ENCODE measurements at regions not wholly inside any gene's neighbourhood (a gene's known extent, or its start where the extent isn't known, plus 50 kb on each side); places are given as distances from the start of the nearest gene placed in this dataset.

GRCh38 chrX:26954029-26954428 lies 509.1 kb downstream of the PPP4R3C start:
- Histone ChIP-seq H4K20me1 (ENCODE audit: insufficient read depth, low read length) (no peaks in the 10 kb centered on the region), H3K4me2 (replicated peaks; ENCODE audit: extremely low read depth, low read length, poor library complexity, severe bottlenecking) (no peak overlapping the region), H3K36me3 (replicated peaks in 1 of 2; ENCODE audit: control insufficient read depth in 1 of 2, insufficient read depth in 2 of 2, low read length in 2 of 2) (no peaks in the 10 kb centered on the region), H3K4me3 (replicated peaks in 1 of 3; ENCODE audit: low read depth in 2 of 3, low read length in 3 of 3) (no peak overlapping the region), H2AFZ (ENCODE audit: insufficient read depth, low read depth, low read length, poor library complexity, severe bottlenecking) (no peak overlapping the region), H3K9ac (ENCODE audit: insufficient read depth, low read length, poor library complexity, severe bottlenecking) (no peak overlapping the region), H3K27me3 (ENCODE audit: control insufficient read depth in 2 of 2, insufficient read depth in 2 of 2, low read length in 2 of 2) (no peaks in the 10 kb centered on the region), H3K4me1 (ENCODE audit: control insufficient read depth in 1 of 2, insufficient read depth in 2 of 2, low read length in 2 of 2) (no peaks in the 10 kb centered on the region), H3K27ac (ENCODE audit: low read depth in 1 of 2, low read length in 2 of 2) (no peak overlapping the region), H3K79me2 (ENCODE audit: insufficient read depth, low read length) (no peaks in the 10 kb centered on the region), H3K9me3 (replicated peaks in 1 of 2; ENCODE audit: control insufficient read depth in 1 of 2, insufficient read depth in 1 of 2, low read length in 2 of 2) (no peaks in the 10 kb centered on the region)
- Mint-ChIP-seq H3K36me3 (no peaks in the 10 kb centered on the region), H3K27me3 (ENCODE audit: low read depth in 3 of 3) (no peaks in the 10 kb centered on the region), H3K4me3 (no peak overlapping the region), H3K27ac (no peak overlapping the region), H3K4me1 (no peaks in the 10 kb centered on the region), H3K9me3 (peaks cover 0 to 1% (median 0%) of the 10 kb centered on the region in 7 donors)
- intact Hi-C loops (cut with micrococcal nuclease) = no loop called here
- DNase-seq = no peak
- no peak for TF ChIP-seq CTCF (IDR thresholded peaks at IDR 0.05)
- WGBS (ENCODE audit: insufficient coverage) = no CpG with 5 or more reads among the region's 2 CpGs

GRCh38 chrX:26952213-26952612 lies 510.9 kb downstream of the PPP4R3C start:
- H3K9me3 Mint-ChIP-seq = peaks cover 0 to 2% (median under 1%) of the 10 kb centered on the region in 7 donors
- Histone ChIP-seq H4K20me1 (ENCODE audit: insufficient read depth, low read length) (no peaks in the 10 kb centered on the region), H3K4me2 (replicated peaks; ENCODE audit: extremely low read depth, low read length, poor library complexity, severe bottlenecking) (no peak overlapping the region), H3K36me3 (replicated peaks in 1 of 2; ENCODE audit: control insufficient read depth in 1 of 2, insufficient read depth in 2 of 2, low read length in 2 of 2) (no peaks in the 10 kb centered on the region), H2AFZ (ENCODE audit: insufficient read depth, low read depth, low read length, poor library complexity, severe bottlenecking) (no peak overlapping the region), H3K79me2 (ENCODE audit: insufficient read depth, low read length) (no peaks in the 10 kb centered on the region), H3K9ac (ENCODE audit: insufficient read depth, low read length, poor library complexity, severe bottlenecking) (no peak overlapping the region), H3K9me3 (replicated peaks in 1 of 2; ENCODE audit: control insufficient read depth in 1 of 2, insufficient read depth in 1 of 2, low read length in 2 of 2) (no peaks in the 10 kb centered on the region), H3K27me3 (ENCODE audit: control insufficient read depth in 2 of 2, insufficient read depth in 2 of 2, low read length in 2 of 2) (no peaks in the 10 kb centered on the region), H3K27ac (ENCODE audit: low read depth in 1 of 2, low read length in 2 of 2) (no peak overlapping the region), H3K4me3 (replicated peaks in 1 of 3; ENCODE audit: low read depth in 2 of 3, low read length in 3 of 3) (no peak overlapping the region), H3K4me1 (ENCODE audit: control insufficient read depth in 1 of 2, insufficient read depth in 2 of 2, low read length in 2 of 2) (no peaks in the 10 kb centered on the region)
- H3K27ac Mint-ChIP-seq = no peak overlapping the region
- no peak overlapping the region for H3K4me3 Mint-ChIP-seq
- no peaks in the 10 kb centered on the region for H3K4me1 Mint-ChIP-seq
- no peak for TF ChIP-seq CTCF (IDR thresholded peaks at IDR 0.05)
- intact Hi-C loops (cut with micrococcal nuclease) = no loop called here
- no peaks in the 10 kb centered on the region for H3K36me3 Mint-ChIP-seq
- H3K27me3 Mint-ChIP-seq (ENCODE audit: low read depth in 3 of 3) = no peaks in the 10 kb centered on the region
- no peak for DNase-seq
- no CpG with 5 or more reads among the region's 2 CpGs for WGBS (ENCODE audit: insufficient coverage)

All from CD14-positive monocyte (primary cell).